Panc1 (cell line): ENCODE measurements at regions not wholly inside any gene's neighbourhood (a gene's known extent, or its start where the extent isn't known, plus 50 kb on each side); places are given as distances from the start of the nearest gene placed in this dataset.

Source experiments
- CTCF ChIP-seq: fragments of 450-650 bp; IDR thresholded peaks from 2 replicates; pipeline ENCODE4 v1.5.1; 2017; ENCODE audit warnings: mild to moderate bottlenecking
- POLR2AphosphoS5 ChIP-seq: IDR thresholded peaks from 2 replicates; pipeline ENCODE4 v1.6.1; 2012; ENCODE audit warnings: mild to moderate bottlenecking, low read depth, low read length, moderate library complexity
- SIN3A ChIP-seq: IDR thresholded peaks from 2 replicates; pipeline ENCODE4 v1.6.1; 2012; ENCODE audit warnings: low read depth, mild to moderate bottlenecking, low read length, moderate library complexity, borderline replicate concordance; ENCODE audit not compliant: insufficient read depth
- TCF7L2 ChIP-seq: IDR thresholded peaks from 2 replicates; pipeline ENCODE4 v1.6.1; 2011; ENCODE audit warnings: mild to moderate bottlenecking, low read depth, low read length, inconsistent platforms
- TF ChIP-seq, protein P1 (sequence below), 2 experiments: IDR thresholded peaks; 2 replicates each; pipeline ENCODE4 v1.6.1; 2011 to 2012; ENCODE audit warnings: low read depth in 2 of 2, control low read depth in 1 of 2, low read length in 1 of 2, mild to moderate bottlenecking in 1 of 2, moderate library complexity in 1 of 2; ENCODE audit not compliant: insufficient read depth in 1 of 2

GRCh38 chr21:41612674-41613532, 104.9 kb upstream of the TMPRSS2 start:
- TF ChIP-seq POLR2AphosphoS5 (no peak), CTCF (peak; percentile 85), TCF7L2 (peak; percentile 98), SIN3A (no peak)
- TF ChIP-seq, protein P1, sequence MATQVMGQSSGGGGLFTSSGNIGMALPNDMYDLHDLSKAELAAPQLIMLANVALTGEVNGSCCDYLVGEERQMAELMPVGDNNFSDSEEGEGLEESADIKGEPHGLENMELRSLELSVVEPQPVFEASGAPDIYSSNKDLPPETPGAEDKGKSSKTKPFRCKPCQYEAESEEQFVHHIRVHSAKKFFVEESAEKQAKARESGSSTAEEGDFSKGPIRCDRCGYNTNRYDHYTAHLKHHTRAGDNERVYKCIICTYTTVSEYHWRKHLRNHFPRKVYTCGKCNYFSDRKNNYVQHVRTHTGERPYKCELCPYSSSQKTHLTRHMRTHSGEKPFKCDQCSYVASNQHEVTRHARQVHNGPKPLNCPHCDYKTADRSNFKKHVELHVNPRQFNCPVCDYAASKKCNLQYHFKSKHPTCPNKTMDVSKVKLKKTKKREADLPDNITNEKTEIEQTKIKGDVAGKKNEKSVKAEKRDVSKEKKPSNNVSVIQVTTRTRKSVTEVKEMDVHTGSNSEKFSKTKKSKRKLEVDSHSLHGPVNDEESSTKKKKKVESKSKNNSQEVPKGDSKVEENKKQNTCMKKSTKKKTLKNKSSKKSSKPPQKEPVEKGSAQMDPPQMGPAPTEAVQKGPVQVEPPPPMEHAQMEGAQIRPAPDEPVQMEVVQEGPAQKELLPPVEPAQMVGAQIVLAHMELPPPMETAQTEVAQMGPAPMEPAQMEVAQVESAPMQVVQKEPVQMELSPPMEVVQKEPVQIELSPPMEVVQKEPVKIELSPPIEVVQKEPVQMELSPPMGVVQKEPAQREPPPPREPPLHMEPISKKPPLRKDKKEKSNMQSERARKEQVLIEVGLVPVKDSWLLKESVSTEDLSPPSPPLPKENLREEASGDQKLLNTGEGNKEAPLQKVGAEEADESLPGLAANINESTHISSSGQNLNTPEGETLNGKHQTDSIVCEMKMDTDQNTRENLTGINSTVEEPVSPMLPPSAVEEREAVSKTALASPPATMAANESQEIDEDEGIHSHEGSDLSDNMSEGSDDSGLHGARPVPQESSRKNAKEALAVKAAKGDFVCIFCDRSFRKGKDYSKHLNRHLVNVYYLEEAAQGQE (IDR thresholded peaks at IDR 0.05; ENCODE audit: insufficient read depth in 1 of 2, low read depth in 2 of 2, low read length in 1 of 2) = no peak
